HG02884 (cell line): ENCODE measurements at regions not wholly inside any gene's neighbourhood (a gene's known extent, or its start where the extent isn't known, plus 50 kb on each side); places are given as distances from the start of the nearest gene placed in this dataset.
"Not testable (repeated sequence)": the region's sequence is repeated elsewhere in the genome, so short reads cannot be mapped to it uniquely, and the experiment has no call there.

Experiments used
- ATAC-seq: cut with Tn5 transposase; IDR thresholded peaks from one replicate; pipeline ENCODE4 v1.9.1; 2021; ENCODE audit warnings: mild to moderate bottlenecking, moderate library complexity; ENCODE audit not compliant: unreplicated experiment

DNA sequence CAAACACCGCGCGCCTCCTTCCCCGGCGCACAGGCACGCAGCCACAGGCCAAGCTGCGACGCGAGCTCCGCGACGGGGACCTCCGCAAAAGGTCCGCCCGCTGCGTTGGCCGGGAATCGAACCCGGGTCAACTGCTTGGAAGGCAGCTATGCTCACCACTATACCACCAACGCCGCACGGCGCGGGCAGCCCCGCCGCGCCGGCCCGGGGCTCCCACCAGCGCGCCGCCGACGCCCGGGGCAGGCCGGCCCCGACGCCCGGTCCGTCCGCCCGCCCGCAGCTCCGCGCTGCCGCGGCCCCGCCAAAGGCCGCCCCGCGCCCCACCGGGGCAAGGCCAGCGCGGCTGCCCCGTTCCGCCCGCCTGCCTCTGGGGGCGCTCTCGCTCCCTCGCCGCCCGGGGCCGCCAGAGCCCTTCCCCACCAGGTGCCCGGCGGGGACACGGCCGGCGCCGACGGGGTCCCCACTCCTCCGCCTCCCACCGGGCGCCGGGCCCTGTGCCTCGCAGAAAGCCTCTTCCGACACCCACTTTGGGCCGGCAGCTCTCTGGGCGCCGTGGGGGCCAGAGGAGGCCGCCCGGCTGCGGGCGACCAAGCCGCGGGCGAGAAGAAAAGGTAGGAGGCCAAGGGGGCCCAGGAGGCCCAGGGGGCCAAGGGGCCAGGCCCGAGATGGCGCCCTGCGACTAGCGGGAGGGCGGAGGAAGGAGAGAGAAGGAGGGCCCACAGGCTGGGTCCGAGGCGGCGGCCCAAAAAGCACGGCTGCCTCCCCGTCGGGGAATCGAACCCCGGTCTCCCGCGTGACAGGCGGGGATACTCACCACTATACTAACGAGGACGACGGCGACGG lies 50.2 kb upstream of the FCGR2A start:
- peak; percentile 22 for ATAC-seq

DNA sequence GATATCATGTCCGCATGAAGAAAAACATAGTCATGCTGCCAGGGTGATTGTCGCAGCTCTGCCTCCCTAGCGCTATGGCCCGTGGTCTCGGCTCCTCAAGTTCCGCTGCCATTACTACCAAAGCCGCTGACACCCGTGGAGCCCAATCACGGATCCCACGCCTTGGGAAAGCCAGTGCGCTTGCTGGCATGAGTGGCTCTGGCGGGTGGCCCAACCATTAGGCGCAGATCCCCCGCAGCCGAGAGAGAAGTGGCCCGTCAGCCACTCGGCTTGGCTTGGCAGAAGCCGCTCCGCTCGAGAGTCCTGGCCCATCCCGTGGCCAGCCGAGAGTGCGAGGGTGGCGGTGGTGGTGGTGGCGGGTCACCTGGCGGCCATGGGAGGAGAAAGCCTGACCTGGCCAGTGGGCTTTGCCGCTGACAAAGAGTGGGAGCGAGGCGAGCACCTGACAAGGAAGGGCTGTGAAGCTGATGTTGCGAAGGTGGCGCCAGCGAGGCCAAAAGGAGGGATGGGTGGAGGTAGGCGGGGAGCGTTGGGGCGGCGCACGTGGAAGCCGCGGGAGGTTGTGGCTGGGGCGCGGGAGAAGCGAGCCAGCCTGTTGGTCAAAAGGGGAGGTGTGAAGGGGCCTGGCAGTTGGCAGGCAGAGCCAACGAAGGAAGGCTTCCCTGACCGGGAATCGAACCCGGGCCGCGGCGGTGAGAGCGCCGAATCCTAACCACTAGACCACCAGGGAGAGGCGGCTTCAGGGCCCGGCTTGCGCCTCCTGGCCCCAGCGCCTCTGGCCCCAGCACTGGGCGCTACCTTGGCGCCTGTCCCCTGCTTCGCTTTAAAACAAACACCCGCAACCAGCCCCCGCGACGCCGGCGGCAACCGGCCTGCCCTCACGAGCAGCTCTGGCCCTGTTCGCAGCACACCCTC lies 51.0 kb upstream of the FCGR2A start:
- peak; percentile 61 for ATAC-seq

DNA sequence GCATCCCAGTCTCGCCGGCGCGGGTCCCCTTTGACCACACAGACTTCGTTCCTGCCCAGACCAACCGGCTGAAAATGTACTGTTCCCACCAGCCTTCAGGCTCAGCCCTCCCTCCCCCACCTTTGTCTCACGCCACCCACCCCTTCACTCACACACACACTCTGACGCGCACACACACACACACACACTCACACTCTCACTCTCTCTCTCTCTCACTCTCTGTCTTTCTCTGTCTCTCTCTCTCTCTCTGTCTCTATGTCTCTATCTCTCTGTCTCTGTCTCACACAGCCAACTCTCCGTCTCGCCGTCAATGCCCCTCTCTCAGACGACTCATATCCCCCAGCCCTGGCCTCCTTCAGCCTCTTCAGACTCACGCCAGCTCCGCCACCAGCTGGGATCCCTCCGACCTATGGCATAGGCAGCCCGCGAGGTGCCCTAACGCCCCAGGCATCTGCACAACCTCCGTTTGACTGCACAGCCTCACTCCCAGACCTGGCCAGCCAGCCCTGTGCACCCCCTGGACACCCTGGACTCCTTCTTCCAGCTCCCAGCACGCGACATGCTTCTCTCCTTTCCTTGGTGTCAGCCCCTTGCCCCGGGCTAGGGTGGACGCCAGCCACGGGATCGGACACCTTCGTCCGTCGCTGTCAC lies 53.4 kb upstream of the FCGR2A start:
- not testable (repeated sequence) for ATAC-seq

DNA sequence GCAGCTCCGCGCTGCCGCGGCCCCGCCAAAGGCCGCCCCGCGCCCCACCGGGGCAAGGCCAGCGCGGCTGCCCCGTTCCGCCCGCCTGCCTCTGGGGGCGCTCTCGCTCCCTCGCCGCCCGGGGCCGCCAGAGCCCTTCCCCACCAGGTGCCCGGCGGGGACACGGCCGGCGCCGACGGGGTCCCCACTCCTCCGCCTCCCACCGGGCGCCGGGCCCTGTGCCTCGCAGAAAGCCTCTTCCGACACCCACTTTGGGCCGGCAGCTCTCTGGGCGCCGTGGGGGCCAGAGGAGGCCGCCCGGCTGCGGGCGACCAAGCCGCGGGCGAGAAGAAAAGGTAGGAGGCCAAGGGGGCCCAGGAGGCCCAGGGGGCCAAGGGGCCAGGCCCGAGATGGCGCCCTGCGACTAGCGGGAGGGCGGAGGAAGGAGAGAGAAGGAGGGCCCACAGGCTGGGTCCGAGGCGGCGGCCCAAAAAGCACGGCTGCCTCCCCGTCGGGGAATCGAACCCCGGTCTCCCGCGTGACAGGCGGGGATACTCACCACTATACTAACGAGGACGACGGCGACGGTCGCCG lies 57.4 kb upstream of the FCGR2A start:
- peak; percentile 11 for ATAC-seq

GRCh38 chr1:161447040-161447759 lies 58.1 kb upstream of the FCGR2A start:
- peak; percentile 46 for ATAC-seq

GRCh38 chr1:161444725-161445124 lies 60.5 kb upstream of the FCGR2A start:
- ATAC-seq = not testable (repeated sequence)

GRCh38 chr1:161444255-161444654 lies 61.0 kb upstream of the FCGR2A start:
- ATAC-seq = not testable (repeated sequence)

DNA sequence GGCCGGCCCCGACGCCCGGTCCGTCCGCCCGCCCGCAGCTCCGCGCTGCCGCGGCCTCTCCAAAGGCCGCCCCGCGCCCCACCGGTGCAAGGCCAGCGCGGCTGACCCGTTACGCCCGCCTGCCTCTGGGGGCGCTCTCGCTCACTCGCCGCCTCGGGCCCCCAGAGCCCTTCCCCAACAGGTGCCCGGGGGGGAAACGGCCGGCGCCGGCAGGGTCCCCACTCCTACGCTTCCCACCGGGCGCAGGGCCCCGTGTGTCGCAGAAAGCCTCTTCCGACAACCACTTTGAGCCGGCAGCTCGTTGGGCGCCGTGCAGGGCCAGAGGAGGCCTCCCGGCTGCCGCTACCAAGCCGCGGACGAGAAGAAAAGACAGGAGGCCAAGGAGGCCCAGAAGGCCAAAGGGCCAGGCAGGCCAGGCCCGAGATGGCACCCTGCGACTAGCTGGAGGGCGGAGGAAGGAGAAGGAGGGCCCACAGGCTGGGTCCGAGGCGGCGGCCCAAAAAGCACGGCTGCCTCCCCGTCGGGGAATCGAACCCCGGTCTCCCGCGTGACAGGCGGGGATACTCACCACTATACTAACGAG lies 64.9 kb upstream of the FCGR2A start:
- no peak for ATAC-seq

DNA sequence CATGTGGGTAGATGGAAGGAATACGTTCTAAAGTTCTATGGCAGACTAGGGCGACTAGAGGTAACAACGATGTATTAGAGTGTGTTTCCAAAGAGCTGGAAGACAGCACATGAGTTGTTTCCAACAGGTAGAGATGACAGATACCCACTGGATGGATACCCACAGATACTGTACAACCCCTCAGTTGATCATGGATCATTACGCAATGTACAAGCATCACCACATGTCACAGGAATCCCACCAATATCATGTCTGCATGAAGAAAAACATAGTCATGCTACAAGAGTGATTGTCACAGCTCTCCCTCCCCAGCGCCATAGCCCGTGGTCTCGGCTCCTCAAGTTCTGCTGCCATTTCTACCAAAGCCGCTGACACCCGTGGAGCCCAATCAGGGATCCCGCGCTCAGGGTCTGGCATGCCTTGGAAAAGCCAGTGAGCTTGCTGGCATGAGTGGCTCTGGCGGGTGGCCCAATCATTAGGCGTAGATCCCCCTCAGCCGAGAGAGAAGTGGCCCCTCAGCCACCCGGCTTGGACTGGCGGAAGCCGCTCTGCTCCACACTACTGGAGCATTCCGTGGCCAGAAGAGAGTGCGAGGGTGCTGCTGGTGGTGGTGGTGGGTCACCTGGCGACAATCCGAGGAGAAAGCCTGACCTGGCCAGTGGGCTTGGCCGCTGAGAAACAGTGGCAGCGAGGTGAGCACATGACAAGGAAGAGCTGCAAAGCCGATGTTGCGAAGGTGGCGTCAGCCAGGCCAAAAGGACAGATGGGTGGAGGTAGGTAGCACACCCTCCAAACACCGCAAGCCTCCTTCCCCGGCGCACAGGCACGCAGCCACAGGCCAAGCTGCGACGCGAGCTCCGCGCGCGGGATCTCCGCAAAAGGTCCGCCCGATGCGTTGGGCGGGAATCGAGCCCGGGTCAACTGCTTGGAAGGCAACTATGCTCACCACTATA lies 65.7 kb upstream of the FCGR2A start:
- no peak for ATAC-seq

DNA sequence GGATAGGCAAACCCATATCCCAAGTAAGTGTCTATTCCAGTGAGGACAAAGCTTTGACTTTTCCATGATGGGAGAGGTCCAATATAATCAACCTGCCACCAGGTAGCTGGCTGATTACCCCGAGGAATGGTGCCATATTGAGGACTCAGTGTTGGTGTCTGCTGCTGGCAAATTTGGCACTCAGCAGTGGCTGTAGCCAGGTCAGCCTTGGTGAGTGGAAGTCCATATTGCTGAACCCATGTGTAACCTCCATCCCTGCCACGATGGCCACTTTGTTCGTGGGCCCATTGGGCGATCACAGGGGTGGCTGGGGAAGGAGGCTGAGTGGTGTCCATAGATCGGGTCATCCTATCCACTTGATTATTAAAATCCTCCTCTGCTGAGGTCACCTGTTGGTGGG lies 65.5 kb upstream of the CFAP126 start:
- ATAC-seq = not testable (repeated sequence)

DNA sequence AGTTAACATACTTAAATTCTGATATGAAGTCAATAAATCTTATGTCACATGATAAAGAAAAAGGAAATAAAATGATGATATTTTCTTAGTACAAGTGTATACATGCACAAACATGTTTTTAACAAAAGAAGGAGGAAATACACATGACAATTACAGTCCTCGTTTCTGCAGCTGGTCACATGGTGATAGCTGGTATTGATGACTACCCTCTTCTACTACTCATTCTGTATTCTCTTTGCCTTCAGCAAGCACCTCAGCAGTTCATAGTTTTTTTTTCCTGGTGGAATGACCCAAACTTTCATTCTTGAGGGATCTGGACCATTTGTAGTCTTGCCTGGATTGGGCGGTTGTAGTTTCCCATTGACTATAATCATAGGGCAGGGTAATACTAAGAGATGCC lies 64.4 kb upstream of the CFAP126 start:
- ATAC-seq = no peak

DNA sequence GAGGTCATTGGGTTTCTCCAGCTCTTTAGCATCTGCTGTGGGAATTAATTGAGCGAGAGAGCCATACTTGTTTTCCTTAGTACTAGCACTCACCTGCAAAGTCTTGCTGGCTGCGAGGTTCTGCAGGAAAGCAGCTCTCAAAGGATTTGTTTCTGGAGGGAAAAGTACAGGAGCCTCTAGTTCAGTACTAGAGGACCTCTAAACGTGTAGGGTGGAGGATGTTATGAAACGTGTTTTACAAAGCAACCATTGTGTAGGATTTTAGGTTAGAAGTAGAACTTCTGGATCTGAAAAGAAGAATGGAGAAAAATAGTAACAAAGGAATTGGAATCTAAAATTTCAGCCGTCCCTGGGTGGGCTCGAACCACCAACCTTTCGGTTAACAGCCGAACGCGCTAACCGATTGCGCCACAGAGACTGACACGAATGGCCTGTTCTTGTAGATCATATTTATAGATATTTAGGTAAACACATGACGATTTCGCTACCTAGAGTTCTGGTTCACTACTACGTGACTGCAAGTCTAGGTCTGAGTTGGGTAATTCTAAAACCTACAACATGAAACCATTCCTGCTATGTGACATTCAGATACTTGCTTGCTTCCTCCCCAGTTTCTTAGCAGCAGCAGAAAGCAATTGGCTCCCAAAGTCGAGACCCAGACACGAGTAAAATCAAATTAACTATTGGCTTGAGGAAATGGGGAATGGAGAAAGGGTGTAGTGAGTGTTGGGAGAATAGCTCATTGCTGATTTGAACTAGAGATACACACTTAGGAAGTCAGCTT lies 60.2 kb upstream of the CFAP126 start:
- no peak for ATAC-seq

- ATAC-seq = not testable (repeated sequence)
Observed at GRCh38 chr1:161422914-161423313, 55.2 kb upstream of the CFAP126 start.

GRCh38 chr1:161421456-161421855 lies 53.8 kb upstream of the CFAP126 start:
- ATAC-seq = no peak

DNA sequence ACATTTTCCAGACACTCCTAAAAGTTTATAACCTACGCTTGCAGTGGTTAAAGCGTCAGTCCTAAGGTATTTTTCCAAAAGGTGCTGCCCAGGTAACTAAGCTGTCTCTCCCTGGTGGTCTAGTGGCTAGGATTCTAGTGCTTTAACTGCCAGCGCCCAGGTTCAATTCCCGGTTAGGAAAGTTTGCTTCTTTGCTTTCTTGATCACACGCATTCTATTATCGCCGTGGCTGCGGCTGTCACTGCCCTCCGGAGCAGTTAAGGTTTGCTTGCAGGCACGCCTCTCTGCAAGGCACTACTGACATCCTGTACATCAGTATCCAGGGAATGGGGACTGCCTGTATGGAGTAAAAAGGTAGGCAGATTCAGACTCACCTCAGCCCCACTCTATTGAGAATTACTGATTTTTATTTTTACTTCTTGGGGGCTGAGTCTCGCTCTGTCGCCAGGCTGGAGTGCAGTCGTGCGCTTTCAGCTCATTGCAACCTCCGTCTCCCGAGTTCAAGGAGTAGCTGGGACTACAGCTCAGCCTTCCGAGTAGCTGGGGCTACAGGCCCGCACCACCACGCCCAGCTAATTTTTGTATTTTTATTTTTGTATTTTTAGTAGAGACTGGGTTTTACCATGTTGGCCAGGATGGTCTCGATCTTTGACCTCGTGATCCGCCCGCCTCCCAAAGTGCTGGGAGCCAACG lies 53.2 kb upstream of the CFAP126 start:
- no peak for ATAC-seq

- not testable (repeated sequence) for ATAC-seq
Observed at GRCh38 chr1:161417536-161417935, 49.9 kb upstream of the CFAP126 start.
